HFF-Myc (cell line): ENCODE measurements at regions not wholly inside any gene's neighbourhood (a gene's known extent, or its start where the extent isn't known, plus 50 kb on each side); places are given as distances from the start of the nearest gene placed in this dataset.

Source experiments
- DNase-seq: peaks from one replicate; pipeline ENCODE4 v3.0.0-alpha.2; 2011; ENCODE audit warnings: low read depth; ENCODE audit errors: extremely low read depth
- H3K4me3 ChIP-seq: replicated peaks from 2 replicates; pipeline ENCODE4 v1.5.1; 2011; ENCODE audit warnings: low read depth, mild to moderate bottlenecking, control low read depth, low read length
- CTCF ChIP-seq: IDR thresholded peaks from 2 replicates; pipeline ENCODE4 v1.5.1; 2012; ENCODE audit warnings: mild to moderate bottlenecking, low read depth, low read length, control low read depth; ENCODE audit errors: missing control alignments

- no peak for DNase-seq
- no peak for TF ChIP-seq CTCF
Measured at GRCh38 chr11:127472505-127472904, 471.9 kb upstream of the KIRREL3 start.

GRCh38 chr11:127471662-127472061, 471.1 kb upstream of the KIRREL3 start:
- no peak overlapping the region for H3K4me3 ChIP-seq
- TF ChIP-seq CTCF = peak; percentile 10
- DNase-seq = no peak

More at GRCh38 chr11:127472505-127472904, 471.9 kb upstream of the KIRREL3 start:
- no peak overlapping the region for H3K4me3 ChIP-seq

GRCh38 chr11:127470306-127470884, 469.8 kb upstream of the KIRREL3 start:
- DNase-seq = no peak
- no peak overlapping the region for H3K4me3 ChIP-seq
- TF ChIP-seq CTCF = peak; percentile 27

GRCh38 chr11:127464325-127464724, 463.8 kb upstream of the KIRREL3 start:
- no peak for DNase-seq
- no peak for TF ChIP-seq CTCF
- no peak overlapping the region for H3K4me3 ChIP-seq

GRCh38 chr11:127462065-127462344, 461.4 kb upstream of the KIRREL3 start:
- no peak for DNase-seq
- H3K4me3 ChIP-seq = no peak overlapping the region

GRCh38 chr11:127461241-127462064, 460.9 kb upstream of the KIRREL3 start:
- H3K4me3 ChIP-seq = no peak overlapping the region
- no peak for DNase-seq
- TF ChIP-seq CTCF = no peak

More at GRCh38 chr11:127462065-127462344, 461.4 kb upstream of the KIRREL3 start:
- no peak for TF ChIP-seq CTCF

GRCh38 chr11:127458561-127458960, 458.0 kb upstream of the KIRREL3 start:
- DNase-seq = no peak
- no peak for TF ChIP-seq CTCF

More at GRCh38 chr11:127458561-127458960, 458.0 kb upstream of the KIRREL3 start:
- H3K4me3 ChIP-seq = no peak overlapping the region
